AG04450 (cell line): ENCODE measurements at regions not wholly inside any gene's neighbourhood (a gene's known extent, or its start where the extent isn't known, plus 50 kb on each side); places are given as distances from the start of the nearest gene placed in this dataset.

Experiments used
- CTCF ChIA-PET: fragments of 300-600, 350-600 bp; formaldehyde crosslinking; extraction: SDS; loops from one replicate; lab custom pipeline; 2022; ENCODE audit warnings: antibody characterized with exemption, inconsistent platforms; lab: Charles Lee
- POLR2A ChIA-PET: fragments of 350-600 bp; formaldehyde crosslinking; extraction: SDS; loops from one replicate; lab custom pipeline; 2021; ENCODE audit warnings: antibody characterized with exemption, inconsistent platforms; lab: Yijun Ruan, JAX
- DNase-seq: peaks from one replicate; pipeline ENCODE4 v3.0.0-alpha.2; 2011; ENCODE audit warnings: low read depth, low spot score
- H3K27ac ChIP-seq: one replicate; pipeline ENCODE4 v1.5.1; 2012; ENCODE audit warnings: low read depth, low read length, control low read depth
- H3K27me3 ChIP-seq: one replicate; pipeline ENCODE4 v1.6.0; 2012; ENCODE audit warnings: low read length; ENCODE audit not compliant: control insufficient read depth, insufficient read depth
- H3K4me3 ChIP-seq: 2 replicates; pipeline ENCODE4 v1.5.1; 2011; ENCODE audit warnings: mild to moderate bottlenecking, low read depth, low read length, control low read depth
- H3K9me3 ChIP-seq: 2 replicates; pipeline ENCODE4 v1.5.1; 2012; ENCODE audit warnings: low read length; ENCODE audit not compliant: control insufficient read depth, insufficient read depth
- CTCF ChIP-seq: IDR thresholded peaks from 2 replicates; pipeline ENCODE4 v1.5.1; 2011; ENCODE audit warnings: low read depth, low read length, control low read depth, inconsistent platforms

GRCh38 chr3:153731071-153731470, 390.1 kb upstream of the ARHGEF26 start:
- TF ChIP-seq CTCF, result no peak
- POLR2A ChIA-PET, result no interaction called here
- Histone ChIP-seq H3K27me3 (no peaks in the 10 kb centered on the region), H3K27ac (no peak overlapping the region), H3K9me3 (no peaks in the 10 kb centered on the region), H3K4me3 (no peak overlapping the region)
- CTCF ChIA-PET, result no interaction called here
- DNase-seq, result no peak

GRCh38 chr3:153734777-153735551, 386.2 kb upstream of the ARHGEF26 start:
- CTCF ChIA-PET, result no interaction called here
- TF ChIP-seq CTCF, result no peak
- no peaks in the 10 kb centered on the region for H3K9me3 ChIP-seq
- POLR2A ChIA-PET, result no interaction called here
- no peak for DNase-seq
- no peaks in the 10 kb centered on the region for H3K27me3 ChIP-seq
- H3K27ac ChIP-seq, result no peak overlapping the region
- no peak overlapping the region for H3K4me3 ChIP-seq

- no peaks in the 10 kb centered on the region for H3K27me3 ChIP-seq
- no peak for DNase-seq
- CTCF ChIA-PET, result no interaction called here
- H3K4me3 ChIP-seq, result no peak overlapping the region
- no peaks in the 10 kb centered on the region for H3K9me3 ChIP-seq
- POLR2A ChIA-PET, result no interaction called here
- no peak for TF ChIP-seq CTCF
- no peak overlapping the region for H3K27ac ChIP-seq
Observed at GRCh38 chr3:153740109-153740508, 381.1 kb upstream of the ARHGEF26 start.

GRCh38 chr3:153744889-153745288, 376.3 kb upstream of the ARHGEF26 start:
- no peaks in the 10 kb centered on the region for H3K27me3 ChIP-seq
- no peak overlapping the region for H3K4me3 ChIP-seq
- no peaks in the 10 kb centered on the region for H3K9me3 ChIP-seq
- no peak overlapping the region for H3K27ac ChIP-seq
- no peak for TF ChIP-seq CTCF
- CTCF ChIA-PET, result no interaction called here
- DNase-seq, result no peak
- POLR2A ChIA-PET, result no interaction called here

- H3K9me3 ChIP-seq, result no peaks in the 10 kb centered on the region
- TF ChIP-seq CTCF, result no peak
- CTCF ChIA-PET, result no interaction called here
- H3K27me3 ChIP-seq, result no peaks in the 10 kb centered on the region
- no peak for DNase-seq
- no peak overlapping the region for H3K4me3 ChIP-seq
- POLR2A ChIA-PET, result no interaction called here
- no peak overlapping the region for H3K27ac ChIP-seq
Observed at GRCh38 chr3:153746211-153746610, 375.0 kb upstream of the ARHGEF26 start.
